SK-N-SH (cell line): ENCODE measurements at regions not wholly inside any gene's neighbourhood (a gene's known extent, or its start where the extent isn't known, plus 50 kb on each side); places are given as distances from the start of the nearest gene placed in this dataset.
"Not testable (repeated sequence)": the region's sequence is repeated elsewhere in the genome, so short reads cannot be mapped to it uniquely, and the experiment has no call there.

Source experiments
- CTCF ChIA-PET: fragments of 300-600, 350-600 bp; formaldehyde crosslinking; extraction: SDS; loops from one replicate; lab custom pipeline; 2021; lab: Yijun Ruan, JAX
- POLR2A ChIA-PET: fragments of 350-600 bp; sonication (Branson Sonifier 250); formaldehyde crosslinking; extraction: SDS; loops from one replicate; lab custom pipeline; 2020; ENCODE audit warnings: antibody characterized with exemption, inconsistent platforms; lab: Yijun Ruan, JAX
- DNase-seq: peaks from one replicate; pipeline ENCODE4 v3.0.0; 2012
- H2AFZ ChIP-seq: fragments of 200-600 bp; sonication (generic); 2 replicates; pipeline ENCODE4 v1.8.1; 2016; ENCODE audit warnings: antibody characterized with exemption, mild to moderate bottlenecking, low read depth
- H3F3A ChIP-seq: fragments of 200-600 bp; sonication (generic); replicated peaks from 2 replicates; pipeline ENCODE3; 2016; ENCODE audit warnings: antibody characterized with exemption, mild to moderate bottlenecking; ENCODE audit not compliant: insufficient read depth
- H3K27ac ChIP-seq, 2 experiments: fragments of 200-500 bp in 1 of 2; fragments of 200-600 bp in 1 of 2; sonication (Bioruptor generic) in 1 of 2; sonication (generic), shearing (Covaris generic) in 1 of 2; 2 replicates each; pipeline versions ENCODE4 v1.5.1 to v1.6.1; 2014 to 2016; ENCODE audit warnings: low read depth in 2 of 2, inconsistent platforms in 1 of 2, low read length in 1 of 2, mild to moderate bottlenecking in 1 of 2, mixed read lengths in 1 of 2
- H3K27me3 ChIP-seq: fragments of 200-600 bp; sonication (generic), shearing (Covaris generic); 2 replicates; pipeline ENCODE4 v1.6.1; 2016; ENCODE audit warnings: mixed run types; ENCODE audit not compliant: insufficient read depth
- H3K36me3 ChIP-seq, 2 experiments: fragments of 200-500 bp in 1 of 2; fragments of 200-600 bp in 1 of 2; sonication (Bioruptor generic) in 1 of 2; sonication (generic) in 1 of 2; replicated peaks in 1 of 2; 2 replicates each; pipeline versions ENCODE3 to v1.5.1; 2014 to 2016; ENCODE audit warnings: low read length in 1 of 2, mild to moderate bottlenecking in 1 of 2; ENCODE audit not compliant: insufficient read depth in 2 of 2, control insufficient read depth in 1 of 2
- H3K4me1 ChIP-seq, 2 experiments: fragments of 200-500 bp in 1 of 2; fragments of 200-600 bp in 1 of 2; sonication (Bioruptor generic) in 1 of 2; sonication (generic), shearing (Covaris generic) in 1 of 2; 2 replicates each; pipeline versions ENCODE4 v1.5.1 to v1.6.1; 2014 to 2016; ENCODE audit warnings: low read depth in 1 of 2, low read length in 1 of 2, mixed run types in 1 of 2; ENCODE audit not compliant: insufficient read depth in 2 of 2, control insufficient read depth in 1 of 2
- H3K4me2 ChIP-seq: fragments of 200-600 bp; sonication (generic), shearing (Covaris generic); 2 replicates; pipeline ENCODE4 v1.6.1; 2017; ENCODE audit warnings: mixed run types
- H3K4me3 ChIP-seq, 2 experiments: fragments of 200-500 bp in 1 of 2; fragments of 200-600 bp in 1 of 2; sonication (Bioruptor generic) in 1 of 2; sonication (generic), shearing (Covaris generic) in 1 of 2; 2 replicates each; pipeline versions ENCODE4 v1.5.1 to v1.8.1; 2014 to 2016; ENCODE audit warnings: low read depth in 2 of 2, inconsistent platforms in 1 of 2, low read length in 1 of 2, mild to moderate bottlenecking in 1 of 2, mixed read lengths in 1 of 2, moderate library complexity in 1 of 2
- H3K79me2 ChIP-seq: fragments of 200-600 bp; sonication (generic); 2 replicates; pipeline ENCODE4 v1.8.1; 2017; ENCODE audit warnings: mild to moderate bottlenecking; ENCODE audit not compliant: insufficient read depth
- H3K9ac ChIP-seq: fragments of 200-600 bp; sonication (generic); 2 replicates; pipeline ENCODE4 v1.6.1; 2017; ENCODE audit warnings: mixed run types
- H3K9me2 ChIP-seq: fragments of 200-600 bp; sonication (generic); 2 replicates; pipeline ENCODE4 v1.6.1; 2017; ENCODE audit warnings: mixed run types
- H3K9me3 ChIP-seq: fragments of 200-600 bp; sonication (generic); 2 replicates; pipeline ENCODE4 v1.6.1; 2017; ENCODE audit warnings: mixed run types, mild to moderate bottlenecking, moderate library complexity
- H4K20me1 ChIP-seq: fragments of 200-600 bp; sonication (generic); 2 replicates; pipeline ENCODE4 v1.6.1; 2017; ENCODE audit warnings: mild to moderate bottlenecking, mixed run types; ENCODE audit not compliant: insufficient read depth
- EP300 ChIP-seq, 2 experiments: IDR thresholded peaks; 2 replicates each; pipeline versions ENCODE4 v1.4.0 to v1.6.1; 2012; ENCODE audit warnings: borderline replicate concordance in 1 of 2, low read depth in 1 of 2, low read length in 1 of 2
- FOSL2 ChIP-seq: IDR thresholded peaks from 2 replicates; pipeline ENCODE4 v1.4.0; 2012; ENCODE audit warnings: low read depth, mild to moderate bottlenecking, moderate library complexity, borderline replicate concordance
- FOXM1 ChIP-seq: IDR thresholded peaks from 2 replicates; pipeline ENCODE4 v1.4.0; 2012; ENCODE audit warnings: low read depth, mild to moderate bottlenecking
- GABPA ChIP-seq: IDR thresholded peaks from 2 replicates; pipeline ENCODE4 v1.4.0; 2012; ENCODE audit warnings: low read depth, mild to moderate bottlenecking
- GATA2 ChIP-seq: sonication (generic); formaldehyde crosslinking; IDR thresholded peaks from 2 replicates; pipeline ENCODE4 v1.5.0; 2020; ENCODE audit warnings: mild to moderate bottlenecking, missing genetic modification reagents
- JUND ChIP-seq: IDR thresholded peaks from 2 replicates; pipeline ENCODE4 v1.4.0; 2012
- MEF2A ChIP-seq: IDR thresholded peaks from 2 replicates; pipeline ENCODE4 v1.4.0; 2012; ENCODE audit warnings: low read depth, borderline replicate concordance
- MXI1 ChIP-seq: IDR thresholded peaks from 2 replicates; pipeline ENCODE4 v1.6.1; 2012; ENCODE audit warnings: mild to moderate bottlenecking, low read depth, low read length, improper control_type of control experiment
- POLR2AphosphoS5 ChIP-seq: IDR thresholded peaks from 2 replicates; pipeline ENCODE4 v1.6.1; 2012; ENCODE audit warnings: low read depth, low read length
- RCOR1 ChIP-seq: fragments of 150-350 bp; IDR thresholded peaks from 2 replicates; pipeline ENCODE4 v1.6.1; 2017; ENCODE audit warnings: antibody characterized with exemption, low read length
- REST ChIP-seq: IDR thresholded peaks from 2 replicates; pipeline ENCODE4 v1.6.1; 2012; ENCODE audit warnings: mild to moderate bottlenecking, low read depth, low read length, moderate library complexity
- RXRA ChIP-seq: IDR thresholded peaks from 2 replicates; pipeline ENCODE4 v1.4.0; 2012; ENCODE audit warnings: low read depth, mild to moderate bottlenecking, borderline replicate concordance
- SIN3A ChIP-seq: IDR thresholded peaks from 2 replicates; pipeline ENCODE4 v1.6.1; 2012; ENCODE audit warnings: low read depth, mild to moderate bottlenecking, low read length, moderate library complexity, borderline replicate concordance
- SMC3 ChIP-seq: IDR thresholded peaks from 2 replicates; pipeline ENCODE4 v1.6.1; 2012; ENCODE audit warnings: low read depth, low read length, improper control_type of control experiment
- TAF1 ChIP-seq: IDR thresholded peaks from 2 replicates; pipeline ENCODE4 v1.6.1; 2012; ENCODE audit warnings: low read depth, mild to moderate bottlenecking, low read length, moderate library complexity, borderline replicate concordance
- TCF12 ChIP-seq: IDR thresholded peaks from 2 replicates; pipeline ENCODE4 v1.4.0; 2012
- TEAD4 ChIP-seq: IDR thresholded peaks from 2 replicates; pipeline ENCODE4 v1.4.0; 2012; ENCODE audit warnings: mild to moderate bottlenecking, borderline replicate concordance; ENCODE audit not compliant: insufficient read depth
- WGBS: methylation state at CpG from one replicate; pipeline ENCODE4 v1.1.6; 2017; ENCODE audit warnings: low lambda C conversion rate; 5-methylcytosine and 5-hydroxymethylcytosine counted together
- TF ChIP-seq, protein P1 (sequence below): IDR thresholded peaks from 2 replicates; pipeline ENCODE4 v1.4.0; 2012; ENCODE audit warnings: low read depth, borderline replicate concordance
- TF ChIP-seq, protein P2 (sequence below): IDR thresholded peaks from 2 replicates; pipeline ENCODE4 v1.4.0; 2012; ENCODE audit warnings: low read depth
- TF ChIP-seq, protein P3 (sequence below): fragments of 200-600 bp; sonication (generic); IDR thresholded peaks from 2 replicates; pipeline ENCODE4 v1.6.1; 2017; ENCODE audit warnings: antibody characterized with exemption, mild to moderate bottlenecking, moderate library complexity

GRCh38 chr9:85863875-85864274 lies 77.1 kb upstream of the NAA35 start (continued):
- no peak for TF ChIP-seq RXRA
- no peak for TF ChIP-seq RCOR1
- no peak for TF ChIP-seq REST
- no peak for TF ChIP-seq GABPA

GRCh38 chr9:85871008-85871407 lies 69.9 kb upstream of the NAA35 start:
- WGBS, result 53% methylated on average over 2 of the region's 2 CpGs
- Histone ChIP-seq H3F3A (no peaks in the 10 kb centered on the region), H3K9ac (no peak overlapping the region), H2AFZ (no peak overlapping the region), H3K4me3 (no peak overlapping the region), H3K9me2 (no peaks in the 10 kb centered on the region), H3K4me1 (peaks cover 0 to 5% of the 10 kb centered on the region in 2 experiments; a peak in 2 of 4 replicates), H3K36me3 (no peaks in the 10 kb centered on the region), H3K79me2 (no peaks in the 10 kb centered on the region), H3K9me3 (no peaks in the 10 kb centered on the region), H3K4me2 (no peak overlapping the region), H4K20me1 (no peaks in the 10 kb centered on the region), H3K27ac (no peak overlapping the region), H3K27me3 (no peaks in the 10 kb centered on the region)
- DNase-seq, result no peak
- ChIA-PET CTCF (interaction anchor here (1.1 kb wide), 1 partner anchor 29 kb away, joined by 3 read pairs; no protein-coding TSS in a partner anchor), POLR2A (no interaction called here)
- TF ChIP-seq EP300 (IDR thresholded peaks at IDR 0.05; ENCODE audit: borderline replicate concordance in 1 of 2, low read depth in 1 of 2, low read length in 1 of 2), result no peak
- TF ChIP-seq SMC3, result no peak
- TF ChIP-seq GATA2, result no peak
- TF ChIP-seq POLR2AphosphoS5, result no peak
- TF ChIP-seq FOSL2, result no peak
- TF ChIP-seq TCF12, result no peak
- TF ChIP-seq, protein P1, sequence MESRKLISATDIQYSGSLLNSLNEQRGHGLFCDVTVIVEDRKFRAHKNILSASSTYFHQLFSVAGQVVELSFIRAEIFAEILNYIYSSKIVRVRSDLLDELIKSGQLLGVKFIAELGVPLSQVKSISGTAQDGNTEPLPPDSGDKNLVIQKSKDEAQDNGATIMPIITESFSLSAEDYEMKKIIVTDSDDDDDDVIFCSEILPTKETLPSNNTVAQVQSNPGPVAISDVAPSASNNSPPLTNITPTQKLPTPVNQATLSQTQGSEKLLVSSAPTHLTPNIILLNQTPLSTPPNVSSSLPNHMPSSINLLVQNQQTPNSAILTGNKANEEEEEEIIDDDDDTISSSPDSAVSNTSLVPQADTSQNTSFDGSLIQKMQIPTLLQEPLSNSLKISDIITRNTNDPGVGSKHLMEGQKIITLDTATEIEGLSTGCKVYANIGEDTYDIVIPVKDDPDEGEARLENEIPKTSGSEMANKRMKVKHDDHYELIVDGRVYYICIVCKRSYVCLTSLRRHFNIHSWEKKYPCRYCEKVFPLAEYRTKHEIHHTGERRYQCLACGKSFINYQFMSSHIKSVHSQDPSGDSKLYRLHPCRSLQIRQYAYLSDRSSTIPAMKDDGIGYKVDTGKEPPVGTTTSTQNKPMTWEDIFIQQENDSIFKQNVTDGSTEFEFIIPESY, result no peak
- no peak for TF ChIP-seq MXI1
- no peak for TF ChIP-seq SIN3A
- no peak for TF ChIP-seq JUND
- TF ChIP-seq, protein P2, sequence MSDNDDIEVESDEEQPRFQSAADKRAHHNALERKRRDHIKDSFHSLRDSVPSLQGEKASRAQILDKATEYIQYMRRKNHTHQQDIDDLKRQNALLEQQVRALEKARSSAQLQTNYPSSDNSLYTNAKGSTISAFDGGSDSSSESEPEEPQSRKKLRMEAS, result no peak
- no peak for TF ChIP-seq MEF2A
- no peak for TF ChIP-seq FOXM1
- TF ChIP-seq TAF1, result no peak
- TF ChIP-seq, protein P3, sequence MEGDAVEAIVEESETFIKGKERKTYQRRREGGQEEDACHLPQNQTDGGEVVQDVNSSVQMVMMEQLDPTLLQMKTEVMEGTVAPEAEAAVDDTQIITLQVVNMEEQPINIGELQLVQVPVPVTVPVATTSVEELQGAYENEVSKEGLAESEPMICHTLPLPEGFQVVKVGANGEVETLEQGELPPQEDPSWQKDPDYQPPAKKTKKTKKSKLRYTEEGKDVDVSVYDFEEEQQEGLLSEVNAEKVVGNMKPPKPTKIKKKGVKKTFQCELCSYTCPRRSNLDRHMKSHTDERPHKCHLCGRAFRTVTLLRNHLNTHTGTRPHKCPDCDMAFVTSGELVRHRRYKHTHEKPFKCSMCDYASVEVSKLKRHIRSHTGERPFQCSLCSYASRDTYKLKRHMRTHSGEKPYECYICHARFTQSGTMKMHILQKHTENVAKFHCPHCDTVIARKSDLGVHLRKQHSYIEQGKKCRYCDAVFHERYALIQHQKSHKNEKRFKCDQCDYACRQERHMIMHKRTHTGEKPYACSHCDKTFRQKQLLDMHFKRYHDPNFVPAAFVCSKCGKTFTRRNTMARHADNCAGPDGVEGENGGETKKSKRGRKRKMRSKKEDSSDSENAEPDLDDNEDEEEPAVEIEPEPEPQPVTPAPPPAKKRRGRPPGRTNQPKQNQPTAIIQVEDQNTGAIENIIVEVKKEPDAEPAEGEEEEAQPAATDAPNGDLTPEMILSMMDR, result no peak
- no peak for TF ChIP-seq TEAD4
- no peak for TF ChIP-seq RXRA

DNA sequence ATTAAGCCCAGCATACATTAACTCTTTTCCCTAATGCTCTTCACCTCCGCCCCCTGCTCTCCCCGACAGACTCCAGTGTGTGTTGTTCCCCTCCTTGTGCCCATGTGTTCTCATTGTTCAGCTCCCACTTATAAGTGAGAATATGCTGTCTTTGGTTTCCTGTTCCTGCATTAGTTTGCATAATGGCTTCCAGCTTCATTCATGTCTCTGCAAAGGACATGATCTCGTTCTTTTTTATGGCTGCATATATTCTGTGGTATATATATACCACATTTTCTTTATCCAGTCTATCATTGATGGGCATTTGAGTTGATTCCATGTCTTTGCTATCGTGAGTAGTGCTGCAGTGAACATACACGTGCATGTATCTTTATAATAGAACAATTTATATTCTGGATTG lies 69.3 kb upstream of the NAA35 start:
- H3K4me1 ChIP-seq, H3K27me3 ChIP-seq, H3K36me3 ChIP-seq, H3K9me3 ChIP-seq, H3K9me2 ChIP-seq, H3K4me3 ChIP-seq, H3K9ac ChIP-seq, H2AFZ ChIP-seq, POLR2A ChIA-PET, H3F3A ChIP-seq, DNase-seq, H3K79me2 ChIP-seq, H3K4me2 ChIP-seq, H4K20me1 ChIP-seq, H3K27ac ChIP-seq, CTCF ChIA-PET: not testable (repeated sequence)
- 68% methylated on average over 5 of the region's 5 CpGs for WGBS
